ENCODE measurements at regions not wholly inside any gene's neighbourhood (a gene's known extent, or its start where the extent isn't known, plus 50 kb on each side); places are given as distances from the start of the nearest gene placed in this dataset.
"Not testable (repeated sequence)": the region's sequence is repeated elsewhere in the genome, so short reads cannot be mapped to it uniquely, and the experiment has no call there.

GRCh38 chr4:19583827-19584569 is 667.7 kb upstream of the SLIT2 start:
- TF ChIP-seq GATA1 (IDR thresholded peaks at IDR 0.05; ENCODE audit: low read depth, low read length) (no peak), POLR2A (IDR thresholded peaks at IDR 0.05; ENCODE audit: low read length) (no peak)
- DNase-seq, result no peak

- TF ChIP-seq GATA1 (IDR thresholded peaks at IDR 0.05; ENCODE audit: low read depth, low read length) (no peak), POLR2A (IDR thresholded peaks at IDR 0.05; ENCODE audit: low read length) (no peak)
- DNase-seq, result no peak
Observed at GRCh38 chr4:19580095-19580494, 671.6 kb upstream of the SLIT2 start.

DNA sequence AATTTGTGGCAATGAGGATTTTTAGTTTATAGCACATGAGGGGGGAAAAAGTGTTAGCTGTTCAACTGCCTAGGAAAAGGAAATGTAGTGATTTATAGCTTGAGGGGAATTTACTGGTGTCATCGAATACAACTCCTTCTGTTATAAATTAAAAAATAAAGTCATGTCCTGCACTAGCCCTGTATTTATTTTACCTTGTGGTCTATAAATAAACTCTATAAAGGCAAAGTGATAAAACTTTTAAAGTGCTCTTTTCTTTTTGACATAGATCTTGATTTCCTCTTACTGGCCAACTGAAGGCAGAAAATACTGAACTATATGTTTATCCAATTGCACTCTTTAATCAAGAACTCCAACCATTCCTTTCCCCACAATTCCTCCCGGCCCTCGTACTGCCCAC is 672.1 kb upstream of the SLIT2 start:
- TF ChIP-seq GATA1 (IDR thresholded peaks at IDR 0.05; ENCODE audit: low read depth, low read length), result no peak
- no peak for TF ChIP-seq POLR2A (IDR thresholded peaks at IDR 0.05; ENCODE audit: low read length)
- DNase-seq, result no peak

GRCh38 chr4:19577097-19577496 is 674.6 kb upstream of the SLIT2 start:
- no peak for DNase-seq
- TF ChIP-seq GATA1 (IDR thresholded peaks at IDR 0.05; ENCODE audit: low read depth, low read length) (no peak), POLR2A (IDR thresholded peaks at IDR 0.05; ENCODE audit: low read length) (no peak)

DNA sequence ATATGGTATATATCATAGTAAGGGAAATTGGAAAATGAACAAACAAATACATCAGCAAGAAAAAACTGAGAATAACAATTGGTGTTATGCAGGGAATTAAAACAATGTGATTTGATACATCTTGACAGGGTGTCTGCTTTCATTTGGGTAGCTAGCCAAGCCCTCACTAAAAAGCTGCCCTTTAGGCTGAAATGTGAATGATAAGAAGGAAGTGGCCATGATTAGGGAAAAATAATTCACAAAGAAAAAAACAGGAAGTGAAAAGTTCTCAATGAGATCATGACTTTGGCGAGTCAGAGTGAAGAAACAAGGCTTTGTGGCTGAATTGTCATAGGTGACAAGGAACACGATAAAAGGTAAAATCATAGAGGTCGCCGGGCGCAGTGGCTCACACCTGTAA is 675.8 kb upstream of the SLIT2 start:
- TF ChIP-seq GATA1 (IDR thresholded peaks at IDR 0.05; ENCODE audit: low read depth, low read length) (no peak), POLR2A (IDR thresholded peaks at IDR 0.05; ENCODE audit: low read length) (no peak)
- DNase-seq, result no peak

DNA sequence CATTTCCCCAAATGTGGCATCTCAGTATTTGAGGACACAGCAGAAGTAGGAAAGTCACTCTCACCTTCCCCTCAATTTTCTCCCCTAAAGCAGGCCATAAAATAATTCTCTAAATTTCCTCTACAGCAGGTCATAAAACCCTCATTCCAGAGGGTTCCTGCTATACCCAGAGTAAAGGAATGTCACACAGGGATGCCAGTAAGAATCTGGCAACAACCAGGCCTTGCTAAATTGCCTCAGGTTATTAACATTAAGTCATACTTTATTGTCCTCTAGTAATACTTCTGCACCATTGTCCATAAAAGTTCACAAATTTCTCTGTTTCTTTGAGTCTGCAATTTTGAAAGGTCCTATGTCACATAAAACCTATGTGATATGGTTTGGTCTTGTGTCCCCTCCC is 685.7 kb upstream of the SLIT2 start:
- DNase-seq, result no peak
- TF ChIP-seq POLR2A (IDR thresholded peaks at IDR 0.05; ENCODE audit: low read length), result no peak
- no peak for TF ChIP-seq GATA1 (IDR thresholded peaks at IDR 0.05; ENCODE audit: low read depth, low read length)

DNA sequence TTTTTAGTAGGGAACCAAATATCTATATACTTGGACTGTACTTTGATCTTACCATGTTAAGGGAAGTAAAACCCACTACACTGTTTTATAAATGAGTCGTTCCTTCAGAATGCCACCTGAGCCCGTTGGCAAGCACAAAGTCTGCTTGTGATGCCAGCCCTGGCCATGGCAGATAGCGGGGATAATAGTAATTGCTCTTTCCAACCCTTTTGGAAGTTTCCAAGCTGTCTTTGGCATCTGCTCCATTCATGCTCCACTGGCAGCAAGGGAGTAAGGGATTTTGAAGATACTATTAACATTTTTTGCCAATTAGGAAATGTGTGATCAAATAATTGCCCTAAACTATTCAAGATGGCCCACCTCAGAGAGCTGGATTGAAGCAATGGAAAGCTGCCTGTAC is 689.2 kb upstream of the SLIT2 start:
- no peak for TF ChIP-seq POLR2A (IDR thresholded peaks at IDR 0.05; ENCODE audit: low read length)
- no peak for TF ChIP-seq GATA1 (IDR thresholded peaks at IDR 0.05; ENCODE audit: low read depth, low read length)
- DNase-seq, result no peak

DNA sequence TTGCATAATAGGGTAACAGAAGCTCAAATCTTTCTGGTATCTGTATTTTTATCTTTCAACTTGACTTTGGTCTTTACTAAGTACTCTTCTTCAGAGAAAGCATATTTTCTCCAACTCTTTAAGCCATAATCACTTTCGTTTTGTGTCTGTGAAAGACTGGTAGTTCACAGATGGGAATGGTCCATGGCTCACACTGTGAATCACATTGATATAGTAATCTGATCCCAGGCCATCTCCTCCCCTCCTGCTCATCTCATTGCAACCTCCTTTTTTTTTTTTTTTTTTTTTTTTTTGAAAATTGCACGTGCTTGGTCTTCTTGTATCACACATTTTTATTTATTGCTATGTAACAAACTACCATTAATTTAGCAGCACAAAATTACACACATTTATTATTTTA is 694.5 kb upstream of the SLIT2 start:
- TF ChIP-seq POLR2A (IDR thresholded peaks at IDR 0.05; ENCODE audit: low read length) (no peak), GATA1 (IDR thresholded peaks at IDR 0.05; ENCODE audit: low read depth, low read length) (no peak)
- DNase-seq, result no peak

GRCh38 chr4:19556276-19556675 is 695.4 kb upstream of the SLIT2 start:
- not testable (repeated sequence) for DNase-seq

DNA sequence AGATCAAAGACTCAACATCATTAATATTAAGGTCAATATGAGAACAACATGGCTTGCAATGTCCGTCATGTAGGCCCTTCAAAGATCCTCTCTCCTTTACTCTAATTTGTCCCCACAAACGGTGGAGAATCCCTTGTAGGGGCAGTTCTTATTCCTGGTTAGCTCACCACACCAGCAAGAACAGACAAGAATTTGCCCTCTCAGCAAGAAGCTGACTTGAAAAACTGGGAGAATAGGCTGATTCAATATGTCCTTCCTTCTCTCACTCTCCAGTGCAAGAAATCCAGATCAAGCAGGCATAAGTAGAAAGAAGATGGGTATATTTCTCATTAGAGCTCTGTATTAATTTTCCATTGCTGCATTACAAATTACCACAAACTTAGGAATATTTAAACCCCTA is 704.2 kb upstream of the SLIT2 start:
- TF ChIP-seq POLR2A (IDR thresholded peaks at IDR 0.05; ENCODE audit: low read length), result no peak
- no peak for TF ChIP-seq GATA1 (IDR thresholded peaks at IDR 0.05; ENCODE audit: low read depth, low read length)
- no peak for DNase-seq

- no peak for DNase-seq
- TF ChIP-seq POLR2A (IDR thresholded peaks at IDR 0.05; ENCODE audit: low read length) (no peak), GATA1 (IDR thresholded peaks at IDR 0.05; ENCODE audit: low read depth, low read length) (no peak)
Observed at GRCh38 chr4:19544446-19545125, 707.1 kb upstream of the SLIT2 start.

DNA sequence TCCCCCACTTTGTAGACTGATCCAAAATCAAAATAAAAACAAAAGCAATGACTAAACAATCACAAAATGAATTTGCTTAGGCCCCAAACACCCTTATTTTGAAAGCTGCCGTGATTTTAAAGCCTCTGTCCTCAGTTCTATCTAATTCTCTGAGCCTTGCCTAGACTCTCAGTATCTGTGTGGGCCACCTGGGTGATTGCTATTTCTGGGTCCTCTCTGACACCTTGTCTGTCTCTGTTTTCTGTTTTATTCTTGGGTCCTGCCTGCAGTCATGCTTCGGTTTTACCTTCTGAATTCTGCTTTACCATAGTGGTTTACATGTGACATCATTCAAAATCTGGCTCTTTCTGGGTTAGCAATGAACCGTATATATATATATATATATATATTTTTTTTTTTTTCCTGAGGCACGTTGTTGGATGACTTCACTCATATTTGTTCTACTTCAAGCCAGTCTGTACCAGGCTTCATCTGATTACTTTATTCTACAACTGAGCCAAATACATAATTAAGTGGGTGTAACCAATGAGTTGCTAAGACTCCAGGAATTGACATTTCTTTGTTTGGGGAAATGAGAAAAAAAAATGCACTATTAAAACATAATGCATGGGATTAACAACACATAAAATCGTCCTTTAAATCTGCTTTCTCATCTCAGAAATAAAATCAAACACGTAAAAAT is 710.7 kb upstream of the SLIT2 start:
- TF ChIP-seq GATA1 (IDR thresholded peaks at IDR 0.05; ENCODE audit: low read depth, low read length) (no peak), POLR2A (IDR thresholded peaks at IDR 0.05; ENCODE audit: low read length) (no peak)

GRCh38 chr4:19539201-19539600 is 712.5 kb upstream of the SLIT2 start:
- no peak for DNase-seq
- TF ChIP-seq POLR2A (IDR thresholded peaks at IDR 0.05; ENCODE audit: low read length) (no peak), GATA1 (IDR thresholded peaks at IDR 0.05; ENCODE audit: low read depth, low read length) (no peak)

More for the DNA sequence above, 710.7 kb upstream of the SLIT2 start:
- DNase-seq, result no peak

DNA sequence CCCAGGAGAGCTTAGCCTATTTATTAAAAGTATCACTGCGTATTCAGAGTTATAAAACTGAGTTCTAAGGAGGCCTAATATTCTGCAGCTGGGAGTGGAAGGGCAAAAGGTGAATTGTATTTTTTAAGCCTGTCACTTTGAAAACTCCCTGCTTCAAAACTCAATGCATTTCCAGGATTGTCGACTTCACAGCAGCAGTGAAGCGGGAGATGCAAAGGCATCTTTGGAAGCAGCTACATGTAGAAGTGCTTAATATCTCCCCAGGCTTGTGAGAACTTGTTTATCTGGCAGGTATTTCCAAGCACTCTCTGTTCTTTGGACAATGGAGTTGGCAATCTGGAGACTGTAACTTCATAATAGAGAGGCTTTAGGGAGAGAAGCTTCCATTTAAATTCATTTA is 717.5 kb upstream of the SLIT2 start:
- TF ChIP-seq POLR2A (IDR thresholded peaks at IDR 0.05; ENCODE audit: low read length), result no peak
- TF ChIP-seq GATA1 (IDR thresholded peaks at IDR 0.05; ENCODE audit: low read depth, low read length), result no peak
- DNase-seq, result no peak

Measured in erythroblast (primary cell).